ENCODE measurements at regions not wholly inside any gene's neighbourhood (a gene's known extent, or its start where the extent isn't known, plus 50 kb on each side); places are given as distances from the start of the nearest gene placed in this dataset.

DNA sequence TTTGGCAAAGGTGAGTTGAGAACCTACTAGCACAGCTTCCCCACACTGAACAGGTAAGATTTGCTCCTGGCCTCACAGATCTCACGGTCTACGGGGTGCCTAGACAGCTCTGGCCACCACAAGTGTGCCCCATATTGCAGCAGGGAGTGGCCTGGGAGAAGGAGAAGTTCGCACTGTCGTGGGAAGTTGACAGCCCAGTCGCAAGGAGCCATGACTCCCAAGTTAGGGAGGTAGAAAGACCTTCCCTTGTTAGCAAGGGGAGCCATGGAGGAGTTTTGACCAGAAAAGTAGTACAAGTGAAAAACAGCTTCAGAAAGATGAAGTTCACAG is 316.3 kb downstream of the BCL11B start:
- H3K9me3 ChIP-seq (ENCODE audit: control insufficient read depth, insufficient read depth, low read length) = peaks cover 39% of the 10 kb centered on the region
- TF ChIP-seq, protein P1, sequence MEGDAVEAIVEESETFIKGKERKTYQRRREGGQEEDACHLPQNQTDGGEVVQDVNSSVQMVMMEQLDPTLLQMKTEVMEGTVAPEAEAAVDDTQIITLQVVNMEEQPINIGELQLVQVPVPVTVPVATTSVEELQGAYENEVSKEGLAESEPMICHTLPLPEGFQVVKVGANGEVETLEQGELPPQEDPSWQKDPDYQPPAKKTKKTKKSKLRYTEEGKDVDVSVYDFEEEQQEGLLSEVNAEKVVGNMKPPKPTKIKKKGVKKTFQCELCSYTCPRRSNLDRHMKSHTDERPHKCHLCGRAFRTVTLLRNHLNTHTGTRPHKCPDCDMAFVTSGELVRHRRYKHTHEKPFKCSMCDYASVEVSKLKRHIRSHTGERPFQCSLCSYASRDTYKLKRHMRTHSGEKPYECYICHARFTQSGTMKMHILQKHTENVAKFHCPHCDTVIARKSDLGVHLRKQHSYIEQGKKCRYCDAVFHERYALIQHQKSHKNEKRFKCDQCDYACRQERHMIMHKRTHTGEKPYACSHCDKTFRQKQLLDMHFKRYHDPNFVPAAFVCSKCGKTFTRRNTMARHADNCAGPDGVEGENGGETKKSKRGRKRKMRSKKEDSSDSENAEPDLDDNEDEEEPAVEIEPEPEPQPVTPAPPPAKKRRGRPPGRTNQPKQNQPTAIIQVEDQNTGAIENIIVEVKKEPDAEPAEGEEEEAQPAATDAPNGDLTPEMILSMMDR (IDR thresholded peaks at IDR 0.05; ENCODE audit: low read depth, low read length) = no peak
- no peak overlapping the region for H3K27ac ChIP-seq (ENCODE audit: low read depth, low read length)
- ChIA-PET CTCF (no interaction called here), POLR2A (no interaction called here)
- DNase-seq (ENCODE audit: low read depth, low spot score) = no peak
- no peaks in the 10 kb centered on the region for H3K27me3 ChIP-seq (ENCODE audit: control insufficient read depth, insufficient read depth, low read length)
- no peak overlapping the region for H3K4me3 ChIP-seq (ENCODE audit: low read depth, low read length)

DNA sequence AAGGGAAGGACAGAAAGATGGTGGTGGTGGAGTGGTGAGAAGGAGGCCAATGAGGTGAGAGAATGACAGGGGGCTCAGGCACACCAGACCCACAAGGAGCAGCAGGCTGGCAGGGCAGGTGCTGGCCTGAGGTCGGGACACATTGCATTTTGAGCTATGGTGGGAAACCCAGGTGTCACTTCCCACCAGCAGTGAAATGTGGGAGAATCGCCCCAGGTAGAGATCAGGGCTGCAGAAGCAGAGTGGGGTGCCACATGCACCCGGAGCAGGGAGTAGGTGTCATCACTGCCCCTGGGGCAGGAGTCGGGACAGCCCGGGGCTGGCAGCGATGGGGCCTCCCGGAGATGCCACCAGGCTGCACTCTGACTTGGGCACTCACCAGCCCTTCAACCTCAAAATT is 315.8 kb downstream of the BCL11B start:
- TF ChIP-seq, protein P1 (IDR thresholded peaks at IDR 0.05; ENCODE audit: low read depth, low read length) = no peak
- no peak for DNase-seq (ENCODE audit: low read depth, low spot score)
- ChIA-PET CTCF (no interaction called here), POLR2A (no interaction called here)
- no peak overlapping the region for H3K27ac ChIP-seq (ENCODE audit: low read depth, low read length)
- H3K4me3 ChIP-seq (ENCODE audit: low read depth, low read length) = no peak overlapping the region
- H3K9me3 ChIP-seq (ENCODE audit: control insufficient read depth, insufficient read depth, low read length) = peaks cover 36% of the 10 kb centered on the region
- H3K27me3 ChIP-seq (ENCODE audit: control insufficient read depth, insufficient read depth, low read length) = no peaks in the 10 kb centered on the region

DNA sequence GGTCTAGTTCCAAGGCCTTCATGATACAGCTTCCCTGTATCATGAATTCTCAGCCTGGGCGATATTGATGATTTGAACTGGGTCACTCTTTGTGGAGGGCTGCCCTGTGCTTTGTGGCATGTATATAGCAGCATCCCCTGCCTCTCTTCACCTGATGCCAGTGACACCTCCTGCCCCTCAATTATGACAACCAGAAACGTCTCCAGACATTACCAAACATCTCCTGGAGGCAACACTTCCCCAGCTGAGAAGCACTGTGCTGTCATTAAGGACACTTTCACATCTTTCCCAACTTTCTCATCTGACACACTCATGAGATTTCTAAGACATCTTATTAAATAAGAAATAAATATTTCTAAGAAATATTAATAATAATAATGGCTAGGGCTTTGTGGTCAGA is 315.3 kb downstream of the BCL11B start:
- no peak for DNase-seq (ENCODE audit: low read depth, low spot score)
- no peak overlapping the region for H3K27ac ChIP-seq (ENCODE audit: low read depth, low read length)
- H3K9me3 ChIP-seq (ENCODE audit: control insufficient read depth, insufficient read depth, low read length) = peaks cover 31% of the 10 kb centered on the region
- no peaks in the 10 kb centered on the region for H3K27me3 ChIP-seq (ENCODE audit: control insufficient read depth, insufficient read depth, low read length)
- TF ChIP-seq, protein P1 (IDR thresholded peaks at IDR 0.05; ENCODE audit: low read depth, low read length) = no peak
- ChIA-PET POLR2A (no interaction called here), CTCF (no interaction called here)
- no peak overlapping the region for H3K4me3 ChIP-seq (ENCODE audit: low read depth, low read length)

DNA sequence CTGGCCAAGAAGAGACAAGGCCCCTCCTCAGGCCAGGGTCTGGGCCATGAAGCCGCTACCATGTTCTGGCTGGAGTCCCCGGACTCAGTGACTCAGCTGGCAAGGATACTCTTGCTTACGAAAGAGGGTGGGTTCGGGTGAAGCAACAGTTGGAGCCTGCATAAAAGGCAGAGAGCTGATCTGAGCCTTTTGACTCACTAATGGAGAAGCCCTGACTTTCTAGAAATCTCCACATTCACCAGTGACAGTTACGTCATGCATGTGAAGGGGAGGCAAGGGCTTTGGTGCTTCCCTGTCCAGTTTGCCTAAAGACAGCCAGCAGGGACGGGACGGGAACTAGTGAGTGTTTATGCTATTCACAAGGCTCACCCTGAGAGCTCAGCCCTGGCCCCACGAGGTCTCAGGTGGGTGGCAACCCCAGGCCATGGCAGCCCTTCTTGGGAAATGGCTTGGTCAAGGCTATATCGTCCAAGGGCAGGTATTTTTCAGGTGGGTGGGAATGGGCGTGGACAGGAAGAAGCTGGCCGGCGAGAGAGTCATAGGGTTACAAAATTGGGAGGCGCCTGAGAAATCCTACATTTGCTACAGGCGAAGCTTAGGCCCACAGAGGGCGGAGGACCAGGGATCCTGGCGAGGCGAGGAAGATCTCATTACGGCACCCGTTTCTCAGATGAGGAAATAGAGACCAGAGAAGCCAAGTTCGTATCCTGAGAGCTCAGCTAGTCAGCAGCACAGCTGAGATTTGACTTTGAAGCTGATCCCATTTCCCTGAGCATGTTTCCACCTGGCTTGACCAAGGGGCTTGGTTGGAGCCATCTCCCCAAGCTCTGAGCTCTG is 314.6 kb downstream of the BCL11B start:
- Histone ChIP-seq H3K27me3 (ENCODE audit: control insufficient read depth, insufficient read depth, low read length) (no peaks in the 10 kb centered on the region), H3K27ac (ENCODE audit: low read depth, low read length) (no peak overlapping the region), H3K4me3 (ENCODE audit: low read depth, low read length) (no peak overlapping the region), H3K9me3 (ENCODE audit: control insufficient read depth, insufficient read depth, low read length) (peaks cover 36% of the 10 kb centered on the region)
- no peak for DNase-seq (ENCODE audit: low read depth, low spot score)
- TF ChIP-seq, protein P1 (IDR thresholded peaks at IDR 0.05; ENCODE audit: low read depth, low read length) = no peak
- POLR2A ChIA-PET = no interaction called here
- CTCF ChIA-PET = no interaction called here

DNA sequence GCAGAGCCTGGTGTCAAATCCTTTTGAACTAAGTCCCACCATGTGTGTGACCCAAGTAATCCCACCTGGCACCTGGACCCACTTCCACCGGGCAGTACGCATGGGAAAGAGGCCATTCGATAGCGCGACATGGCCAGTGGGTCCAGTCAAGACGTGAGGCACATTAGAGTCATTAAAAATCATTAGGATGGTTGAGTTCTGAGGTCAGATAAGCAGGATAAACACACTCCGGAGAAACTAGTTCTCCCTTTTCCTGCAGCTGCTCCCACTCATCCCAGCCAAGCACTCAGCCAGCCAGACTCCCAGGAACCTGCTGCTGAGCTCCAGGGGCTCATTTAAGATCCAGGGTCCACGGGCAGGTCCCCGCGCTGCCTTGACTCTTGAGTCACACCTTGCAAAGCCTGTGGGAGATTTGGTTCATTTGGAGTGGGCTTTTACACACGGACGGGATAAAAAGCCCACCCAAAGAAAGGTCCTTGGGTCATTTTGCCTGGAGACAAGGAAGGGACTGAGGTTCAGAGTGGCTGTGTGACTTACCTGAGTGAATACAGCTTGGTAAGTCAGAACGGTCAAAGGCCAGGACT is 313.9 kb downstream of the BCL11B start:
- Histone ChIP-seq H3K4me3 (ENCODE audit: low read depth, low read length) (no peak overlapping the region), H3K27me3 (ENCODE audit: control insufficient read depth, insufficient read depth, low read length) (no peaks in the 10 kb centered on the region), H3K9me3 (ENCODE audit: control insufficient read depth, insufficient read depth, low read length) (peaks cover 40% of the 10 kb centered on the region), H3K27ac (ENCODE audit: low read depth, low read length) (no peak overlapping the region)
- POLR2A ChIA-PET = no interaction called here
- TF ChIP-seq, protein P1 (IDR thresholded peaks at IDR 0.05; ENCODE audit: low read depth, low read length) = no peak
- CTCF ChIA-PET = no interaction called here
- no peak for DNase-seq (ENCODE audit: low read depth, low spot score)

All from AG04450 (cell line).